GM18868 (cell line): ENCODE measurements at regions not wholly inside any gene's neighbourhood (a gene's known extent, or its start where the extent isn't known, plus 50 kb on each side); places are given as distances from the start of the nearest gene placed in this dataset.
"Not testable (repeated sequence)": the region's sequence is repeated elsewhere in the genome, so short reads cannot be mapped to it uniquely, and the experiment has no call there.

Experiments used
- ATAC-seq: cut with Tn5 transposase; IDR thresholded peaks from one replicate; pipeline ENCODE4 v1.9.1; 2021; ENCODE audit warnings: mild to moderate bottlenecking, moderate library complexity; ENCODE audit not compliant: unreplicated experiment

DNA sequence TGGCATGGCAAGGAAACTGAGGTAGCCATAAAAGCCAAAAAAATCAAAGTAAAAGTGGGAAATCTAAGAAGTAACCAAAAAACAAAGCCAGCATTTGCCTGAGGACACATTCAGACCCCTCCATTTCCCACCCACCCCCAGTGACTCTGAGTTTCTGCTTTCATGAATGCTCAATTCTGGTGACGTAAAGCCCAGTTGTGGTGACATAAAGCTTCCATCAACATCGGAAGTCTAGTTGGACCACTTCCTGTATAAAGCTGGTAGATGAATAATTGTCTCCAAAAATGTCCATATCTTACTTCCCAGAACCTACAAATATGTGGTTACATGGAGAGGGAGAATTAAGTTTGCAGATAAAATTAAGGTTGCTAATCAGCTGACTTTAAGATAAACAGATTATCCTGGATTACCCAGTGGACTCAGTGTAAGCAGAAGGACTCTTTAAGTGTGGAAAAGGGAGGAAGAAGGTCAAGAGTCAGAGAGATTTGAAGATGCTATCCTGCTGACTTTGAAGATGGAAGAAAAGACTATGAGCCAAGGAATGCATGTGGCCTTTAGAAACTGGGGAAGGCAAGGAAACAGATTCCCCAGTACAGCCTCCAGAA, 62.0 kb upstream of the ST3GAL6 start:
- ATAC-seq: no peak

DNA sequence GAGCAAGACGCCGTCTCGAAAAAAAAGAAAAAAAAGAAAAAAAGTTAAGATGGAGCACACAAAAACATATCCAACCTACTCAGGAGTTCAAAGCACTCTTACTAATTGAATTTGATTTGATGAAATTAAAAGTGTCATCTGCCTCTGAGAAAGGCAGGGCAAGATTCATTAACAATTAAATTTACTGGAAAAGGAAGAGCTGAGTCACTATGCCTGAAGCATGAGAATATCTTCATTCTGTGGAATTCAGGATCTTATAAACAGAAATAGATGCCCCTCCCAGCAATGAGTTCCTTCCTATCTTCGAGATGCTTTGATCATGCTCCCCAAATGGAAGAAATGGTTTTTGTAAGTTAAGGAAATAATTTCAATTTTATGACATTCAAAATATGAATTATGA, 61.0 kb upstream of the ST3GAL6 start:
- ATAC-seq: no peak

DNA sequence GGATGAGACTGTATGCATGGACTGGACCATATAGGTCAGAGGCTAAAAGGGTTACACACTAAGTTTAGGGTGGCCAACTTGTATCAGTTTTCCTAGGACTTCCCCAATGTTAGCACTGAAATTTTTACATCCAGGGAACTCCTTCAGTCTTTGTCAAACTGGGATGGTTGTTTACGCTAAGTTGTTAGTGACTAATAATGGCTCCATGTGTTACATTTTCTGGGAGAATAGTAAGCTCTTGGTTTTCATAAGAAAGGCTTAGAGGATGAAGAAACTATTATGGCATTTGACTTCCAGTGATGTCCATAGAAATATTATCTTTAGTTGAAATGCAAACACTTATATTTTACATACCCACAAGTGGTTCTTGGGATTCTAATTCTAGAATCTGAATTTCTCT, 57.9 kb upstream of the ST3GAL6 start:
- no peak for ATAC-seq

DNA sequence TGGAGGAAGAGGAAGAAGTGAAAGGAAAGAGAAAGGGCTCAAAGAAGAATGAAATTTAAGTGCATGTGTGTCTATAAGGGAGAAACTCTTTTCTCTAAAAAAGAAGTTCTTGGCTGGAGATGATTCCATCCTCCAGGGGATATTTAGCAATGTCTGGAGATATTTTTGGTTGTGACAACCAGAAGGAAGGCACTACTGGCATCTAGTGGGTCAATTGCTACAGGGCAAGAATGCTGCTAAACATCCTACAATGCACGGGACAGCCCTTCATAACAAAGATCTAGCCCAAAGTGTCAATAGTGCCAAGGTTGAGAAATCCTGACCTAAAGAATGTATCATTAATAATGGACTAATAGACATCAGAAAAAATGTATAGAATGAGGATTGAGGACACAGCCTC, 57.4 kb upstream of the ST3GAL6 start:
- no peak for ATAC-seq

DNA sequence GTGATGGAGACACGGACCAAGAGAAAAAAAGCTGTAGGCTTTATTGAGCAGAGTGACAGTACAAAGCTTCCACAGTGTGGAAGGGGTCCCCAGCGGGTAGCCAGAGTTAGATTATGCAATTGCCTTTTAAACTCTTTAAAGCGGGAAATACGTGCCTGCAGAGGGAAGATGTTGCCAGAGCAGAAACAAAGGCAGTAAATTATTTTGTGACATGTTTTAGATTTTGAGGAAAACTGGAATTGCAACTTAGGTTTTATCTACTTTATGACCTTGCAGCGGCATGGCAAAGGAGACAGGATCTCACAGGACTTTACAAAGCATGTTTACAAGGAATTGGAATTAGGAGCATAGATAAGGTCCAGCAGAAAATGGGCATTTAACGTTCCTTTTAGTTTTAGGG, 54.5 kb upstream of the ST3GAL6 start:
- not testable (repeated sequence) for ATAC-seq

DNA sequence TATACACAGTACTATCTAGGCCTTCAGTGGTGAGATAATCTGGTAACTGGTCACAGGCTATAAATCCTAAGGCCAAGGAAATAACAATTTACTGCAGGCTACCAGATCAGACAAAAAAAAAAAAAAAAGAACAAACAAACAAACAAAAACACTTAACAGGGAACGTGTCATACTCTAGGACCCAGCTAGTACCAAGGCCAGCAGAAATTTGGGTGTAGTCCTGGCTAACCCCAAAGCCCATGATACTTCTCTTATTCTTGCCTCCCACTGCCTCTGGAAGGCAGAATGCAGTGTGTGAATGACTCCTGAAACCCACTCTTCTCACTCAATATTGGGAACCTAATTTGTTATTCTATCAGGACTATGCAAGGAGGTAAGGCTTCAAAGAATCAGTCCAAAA, 53.7 kb upstream of the ST3GAL6 start:
- ATAC-seq: no peak

DNA sequence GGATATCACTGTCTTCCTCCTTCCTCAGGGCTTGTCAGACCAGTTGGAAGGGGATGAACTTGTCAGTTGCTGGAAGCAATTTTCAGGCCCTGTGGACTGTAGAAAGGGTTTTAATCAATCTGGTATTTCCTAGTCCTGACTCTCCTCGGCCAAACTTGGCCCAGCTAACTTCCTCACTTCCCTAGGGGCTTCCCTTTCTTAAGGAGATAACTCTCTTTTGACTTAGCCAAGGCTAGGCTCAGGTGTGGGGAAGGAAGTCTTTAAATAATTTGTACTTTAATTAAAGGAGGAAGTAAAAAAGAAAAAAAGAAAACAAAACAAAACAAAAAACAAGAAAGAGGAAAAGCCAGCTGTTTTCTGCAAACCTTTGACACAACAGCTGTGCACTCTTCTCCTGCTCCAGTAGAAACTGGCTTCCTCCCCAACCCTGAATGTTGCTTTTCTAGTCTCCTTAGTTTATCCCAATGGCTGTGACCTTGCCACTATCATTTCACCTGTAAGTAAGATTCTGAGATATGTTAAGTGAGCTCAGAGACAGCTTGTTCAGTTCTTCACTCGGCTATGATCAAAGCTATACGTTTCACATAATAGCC, 53.0 kb upstream of the ST3GAL6 start:
- ATAC-seq: no peak

DNA sequence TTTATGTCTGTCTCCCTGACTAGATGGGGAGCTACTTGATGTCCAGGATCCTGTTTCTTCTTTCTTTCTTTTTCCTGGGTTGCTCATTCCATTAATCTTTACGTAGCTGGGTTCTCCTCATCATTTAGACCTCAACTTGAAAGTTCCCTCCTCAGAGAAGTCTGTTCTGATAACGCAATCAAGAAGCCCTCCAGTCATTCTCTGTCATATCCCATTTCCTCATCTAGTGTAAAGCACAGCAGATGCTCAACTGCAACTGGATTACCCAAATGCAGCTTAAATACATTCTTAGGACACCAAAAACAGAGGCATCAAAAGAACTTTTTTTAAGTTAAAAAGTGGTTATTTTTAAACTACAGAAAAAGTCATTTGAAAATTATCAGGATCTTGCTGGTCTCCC, 51.7 kb upstream of the ST3GAL6 start:
- ATAC-seq: no peak

DNA sequence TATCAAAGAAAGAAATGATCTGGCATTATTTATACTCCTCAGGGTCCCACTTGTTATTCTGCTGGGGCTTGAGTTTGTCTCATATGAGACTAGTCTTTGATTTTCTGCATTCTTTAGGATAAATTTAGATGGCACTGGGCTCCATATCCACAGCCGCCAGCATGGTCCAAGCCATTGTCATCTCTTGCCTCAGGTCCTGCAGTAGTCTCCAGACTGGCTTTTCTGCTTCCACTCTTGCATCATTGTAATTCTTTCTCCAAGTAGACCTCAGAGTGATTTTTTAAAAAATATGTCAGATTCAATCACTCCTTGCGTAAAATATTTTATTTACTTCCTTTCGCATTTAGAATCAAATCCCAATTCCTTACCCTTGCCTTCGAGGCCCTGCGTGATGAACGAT, 50.4 kb upstream of the ST3GAL6 start:
- ATAC-seq: no peak

DNA sequence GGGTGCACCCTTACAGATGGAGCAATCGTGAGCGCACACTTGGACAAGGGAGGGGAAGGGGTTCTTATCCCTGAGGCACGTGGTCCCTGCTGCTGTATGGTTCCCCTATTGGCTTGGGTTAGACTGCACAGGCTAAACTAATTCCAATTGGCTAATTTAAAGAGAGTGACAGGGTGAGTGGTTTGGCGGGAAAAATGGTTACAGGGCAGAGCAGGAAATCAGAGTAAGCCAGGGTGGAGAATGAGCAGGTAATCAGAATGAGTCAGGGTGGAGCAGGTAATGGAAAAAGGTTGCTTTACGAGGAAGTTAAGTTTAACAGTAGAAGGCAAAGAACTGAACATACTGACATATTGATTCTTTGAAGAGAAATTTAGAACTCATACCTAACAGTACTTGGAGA, 49.8 kb upstream of the ST3GAL6 start:
- not testable (repeated sequence) for ATAC-seq
